Transverse colon (tissue), 4 donors: ENCODE measurements at regions not wholly inside any gene's neighbourhood (a gene's known extent, or its start where the extent isn't known, plus 50 kb on each side); places are given as distances from the start of the nearest gene placed in this dataset.

ENCODE experiments used
- CTCF ChIP-seq, 5 experiments: fragments of 200-600 bp in 3 of 5; fragments of 450-650 bp in 2 of 5; sonication (generic) in 3 of 5; IDR thresholded peaks; 1 replicate in 2 of 5; 2 replicates in 3 of 5; pipeline ENCODE4 v1.5.1; 2016 to 2017; ENCODE audit warnings: antibody characterized with exemption in 5 of 5, inconsistent platforms in 3 of 5, mild to moderate bottlenecking in 2 of 5, moderate library complexity in 1 of 5
- EP300 ChIP-seq: sonication (generic); formaldehyde crosslinking; IDR thresholded peaks from one replicate; pipeline ENCODE4 v1.6.1; 2017; ENCODE audit warnings: antibody characterized with exemption, low read depth
- POLR2A ChIP-seq: fragments of 450-650 bp; IDR thresholded peaks from one replicate; pipeline ENCODE4 v1.6.1; 2016; ENCODE audit warnings: antibody characterized with exemption, mild to moderate bottlenecking, moderate library complexity
- POLR2AphosphoS5 ChIP-seq, 3 donors: sonication (generic); formaldehyde crosslinking; IDR thresholded peaks; one replicate each; pipeline ENCODE4 v1.6.1; 2016; ENCODE audit warnings: antibody characterized with exemption in 3 of 3

GRCh38 chr4:79833857-79834256 is 239.2 kb downstream of the ANTXR2 start:
- TF ChIP-seq POLR2A: no peak
- TF ChIP-seq CTCF (IDR thresholded peaks at IDR 0.05): no peak
- TF ChIP-seq EP300: no peak
- no peak for TF ChIP-seq POLR2AphosphoS5 (IDR thresholded peaks at IDR 0.05)
